ENCODE measurements at regions not wholly inside any gene's neighbourhood (a gene's known extent, or its start where the extent isn't known, plus 50 kb on each side); places are given as distances from the start of the nearest gene placed in this dataset.

- Histone ChIP-seq H3K9me3 (ENCODE audit: insufficient read depth in 2 of 2, low read depth in 1 of 2, low read length in 1 of 2) (no peaks in the 10 kb centered on the region), H3K79me2 (ENCODE audit: control insufficient read depth in 1 of 2, insufficient read depth in 2 of 2, low read length in 2 of 2) (no peaks in the 10 kb centered on the region), H2BK20ac (ENCODE audit: low read length) (no peak overlapping the region), H4K8ac (ENCODE audit: extremely low read depth, insufficient read depth, low read length) (no peak overlapping the region), H2BK5ac (ENCODE audit: low read depth, low read length) (no peak overlapping the region), H3K18ac (ENCODE audit: extremely low read depth, low read length) (no peak overlapping the region), H3K4me3 (ENCODE audit: extremely low read depth in 1 of 4, insufficient read depth in 2 of 4, low read depth in 3 of 4, low read length in 4 of 4) (no peak overlapping the region), H4K20me1 (replicated peaks in 1 of 2; ENCODE audit: control insufficient read depth in 1 of 2, insufficient read depth in 2 of 2, low read length in 2 of 2) (peaks cover 0 to 2% of the 10 kb centered on the region in 2 experiments), H3K27ac (ENCODE audit: low read depth, low read length) (no peak overlapping the region), H2BK120ac (replicated peaks; ENCODE audit: low read depth, low read length) (no peak overlapping the region), H3K4me1 (replicated peaks in 1 of 4; ENCODE audit: control insufficient read depth in 3 of 4, insufficient read depth in 4 of 4, low read length in 3 of 4) (no peaks in the 10 kb centered on the region), H2BK15ac (ENCODE audit: low read length) (no peak overlapping the region), H3K79me1 (ENCODE audit: low read depth, low read length) (no peaks in the 10 kb centered on the region), H3K23ac (ENCODE audit: insufficient read length) (no peak overlapping the region), H2AK5ac (ENCODE audit: low read depth, low read length) (no peak overlapping the region), H4K91ac (replicated peaks; ENCODE audit: insufficient read length, low read length) (no peak overlapping the region), H3K4ac (replicated peaks; ENCODE audit: insufficient read length, low read depth, low read length) (no peak overlapping the region), H3K4me2 (ENCODE audit: insufficient read depth in 1 of 2, low read depth in 2 of 2, low read length in 2 of 2) (no peak overlapping the region), H2BK12ac (ENCODE audit: low read depth, low read length) (no peak overlapping the region), H3K36me3 (ENCODE audit: control insufficient read depth in 2 of 4, insufficient read depth in 4 of 4, low read length in 3 of 4) (no peaks in the 10 kb centered on the region), H3K9ac (replicated peaks in 1 of 4; ENCODE audit: extremely low read depth in 1 of 4, low read depth in 3 of 4, low read length in 3 of 4) (no peak overlapping the region), H4K5ac (ENCODE audit: insufficient read length, low read depth, low read length) (no peak overlapping the region), H3K23me2 (ENCODE audit: low read depth, low read length) (peaks cover 11% of the 10 kb centered on the region; the same call in 1 of the 2 replicates), H3K14ac (ENCODE audit: insufficient read length) (no peak overlapping the region), H3K27me3 (replicated peaks in 1 of 4; ENCODE audit: control insufficient read depth in 3 of 4, extremely low read depth in 1 of 4, insufficient read depth in 3 of 4, low read length in 3 of 4) (no peaks in the 10 kb centered on the region), H3K56ac (replicated peaks; ENCODE audit: insufficient read length, low read depth, low read length) (no peak overlapping the region), H2AFZ (ENCODE audit: low read length) (no peak overlapping the region)
- no peak for DNase-seq (ENCODE audit: low read depth in 1 of 2, low spot score in 2 of 2)
- 87% methylated on average over 19 of the region's 19 CpGs; no CpG with 5 or more reads in 1 of the 2 experiments for WGBS, 2 experiments (ENCODE audit: extremely low coverage in 1 of 2, insufficient coverage in 1 of 2, insufficient read length in 1 of 2, insufficient replicate concordance in 2 of 2, low coverage in 1 of 2, low lambda C conversion rate in 2 of 2, missing lambda C conversion rate in 1 of 2)
- FAIRE-seq, result no peak
- CTCF ChIA-PET (ENCODE audit: partially characterized antibody), result interaction anchor here (0.7 to 1.8 kb wide), 3 partner anchors 15 to 198 kb away, joined by 3 to 5 read pairs (median 4); no protein-coding TSS in a partner anchor
- POLR2A ChIA-PET (ENCODE audit: partially characterized antibody), result no interaction called here
- no peak for TF ChIP-seq TAF1 (IDR thresholded peaks at IDR 0.05; ENCODE audit: low read depth, low read length)
- TF ChIP-seq KDM1A (IDR thresholded peaks at IDR 0.05; ENCODE audit: borderline replicate concordance, low read length), result no peak
- TF ChIP-seq EZH2 (IDR thresholded peaks at IDR 0.05; ENCODE audit: low read depth, low read length, severe bottlenecking), result no peak
- no peak for TF ChIP-seq GTF2F1 (IDR thresholded peaks at IDR 0.05; ENCODE audit: borderline replicate concordance, low read depth, low read length)
- no peak for TF ChIP-seq SAP30 (IDR thresholded peaks at IDR 0.05; ENCODE audit: insufficient read depth, insufficient replicate concordance, low read length)
- no peak for TF ChIP-seq RNF2 (IDR thresholded peaks at IDR 0.05; ENCODE audit: borderline replicate concordance, low read depth, low read length, missing control alignments, poor library complexity, severe bottlenecking)
- no peak for TF ChIP-seq EP300 (IDR thresholded peaks at IDR 0.05; ENCODE audit: borderline replicate concordance in 1 of 2, low read depth in 2 of 2, low read length in 2 of 2)
- TF ChIP-seq BRCA1 (IDR thresholded peaks at IDR 0.05; ENCODE audit: low read depth, low read length), result no peak
- no peak for TF ChIP-seq CREB1 (IDR thresholded peaks at IDR 0.05)
- TF ChIP-seq NANOG (IDR thresholded peaks at IDR 0.05; ENCODE audit: insufficient read depth, low read depth, low read length, poor library complexity, severe bottlenecking), result no peak
- TF ChIP-seq SP2 (IDR thresholded peaks at IDR 0.05; ENCODE audit: low read length), result no peak
- no peak for TF ChIP-seq SUZ12 (IDR thresholded peaks at IDR 0.05; ENCODE audit: low read length)
- TF ChIP-seq CTBP2 (IDR thresholded peaks at IDR 0.05; ENCODE audit: borderline replicate concordance, insufficient read depth, insufficient read length, low read length), result no peak
- no peak for TF ChIP-seq CHD1 (IDR thresholded peaks at IDR 0.05; ENCODE audit: low read depth, low read length)
Observed at GRCh38 chr22:27399161-27399560, 402.4 kb downstream of the MN1 start.

Data from H1 (cell line).